Brain microvascular endothelial cell (primary cell): ENCODE measurements at regions not wholly inside any gene's neighbourhood (a gene's known extent, or its start where the extent isn't known, plus 50 kb on each side); places are given as distances from the start of the nearest gene placed in this dataset.

Source experiments
- DNase-seq: peaks from one replicate; pipeline ENCODE4 v3.0.0-alpha.2; 2020
- H3K27ac ChIP-seq: fragments of 250-450 bp; sonication (Bioruptor Pico); 2 replicates; pipeline ENCODE4 v1.5.1; 2020; ENCODE audit warnings: mild to moderate bottlenecking, moderate library complexity
- H3K27me3 ChIP-seq: fragments of 250-450 bp; sonication (Bioruptor Pico); replicated peaks from 2 replicates; pipeline ENCODE4 v1.5.1; 2020; ENCODE audit warnings: mild to moderate bottlenecking
- H3K36me3 ChIP-seq: fragments of 250-450 bp; sonication (Bioruptor Pico); replicated peaks from 2 replicates; pipeline ENCODE4 v1.5.1; 2020; ENCODE audit warnings: mild to moderate bottlenecking
- H3K4me3 ChIP-seq: 2 replicates; pipeline ENCODE4 v1.5.1; 2011; ENCODE audit warnings: low read depth, mild to moderate bottlenecking, control low read depth, low read length, moderate library complexity
- CTCF ChIP-seq: IDR thresholded peaks from 2 replicates; pipeline ENCODE4 v1.5.1; 2011; ENCODE audit warnings: low read depth, mild to moderate bottlenecking, moderate library complexity, low read length, control low read depth, inconsistent platforms; ENCODE audit errors: missing control alignments
- in situ Hi-C: cut with HindIII; loops from 2 replicates; pipeline ENCODE4 v1.10.0; 2017; ENCODE audit warnings: low sequenced_read_pairs, low pct_ligation_motif_present

- DNase-seq = no peak
- H3K27ac ChIP-seq = no peak overlapping the region
- H3K4me3 ChIP-seq = no peak overlapping the region
- TF ChIP-seq CTCF = no peak
- H3K27me3 ChIP-seq = no peaks in the 10 kb centered on the region
- H3K36me3 ChIP-seq = no peaks in the 10 kb centered on the region
- in situ Hi-C loops = no loop called here
Observed at GRCh38 chr3:146881966-146882760, 277.0 kb upstream of the PLSCR5 start.

GRCh38 chr3:146881356-146881755 is 276.2 kb upstream of the PLSCR5 start:
- no peak overlapping the region for H3K4me3 ChIP-seq
- in situ Hi-C loops = no loop called here
- no peaks in the 10 kb centered on the region for H3K36me3 ChIP-seq
- no peak for DNase-seq
- TF ChIP-seq CTCF = no peak
- H3K27ac ChIP-seq = no peak overlapping the region
- H3K27me3 ChIP-seq = no peaks in the 10 kb centered on the region

GRCh38 chr3:146873748-146874147 is 268.6 kb upstream of the PLSCR5 start:
- no peak for DNase-seq
- no peak for TF ChIP-seq CTCF
- Histone ChIP-seq H3K4me3 (no peak overlapping the region), H3K27ac (no peak overlapping the region), H3K36me3 (no peaks in the 10 kb centered on the region), H3K27me3 (no peaks in the 10 kb centered on the region)
- in situ Hi-C loops = no loop called here

GRCh38 chr3:146865175-146865755 is 260.1 kb upstream of the PLSCR5 start:
- DNase-seq = no peak
- no peak overlapping the region for H3K27ac ChIP-seq
- no peak overlapping the region for H3K4me3 ChIP-seq
- TF ChIP-seq CTCF = no peak
- H3K36me3 ChIP-seq = no peaks in the 10 kb centered on the region
- H3K27me3 ChIP-seq = no peaks in the 10 kb centered on the region
- in situ Hi-C loops = no loop called here

- no peak for DNase-seq
- Histone ChIP-seq H3K27ac (no peak overlapping the region), H3K27me3 (no peaks in the 10 kb centered on the region), H3K4me3 (no peak overlapping the region), H3K36me3 (no peaks in the 10 kb centered on the region)
- no peak for TF ChIP-seq CTCF
- in situ Hi-C loops = no loop called here
Observed at GRCh38 chr3:146861262-146861661, 256.1 kb upstream of the PLSCR5 start.
